HG03159 (cell line): ENCODE measurements at regions not wholly inside any gene's neighbourhood (a gene's known extent, or its start where the extent isn't known, plus 50 kb on each side); places are given as distances from the start of the nearest gene placed in this dataset.

Experiments used
- ATAC-seq: cut with Tn5 transposase; IDR thresholded peaks from one replicate; pipeline ENCODE4 v1.9.1; 2021; ENCODE audit warnings: mild to moderate bottlenecking, moderate library complexity; ENCODE audit not compliant: unreplicated experiment

DNA sequence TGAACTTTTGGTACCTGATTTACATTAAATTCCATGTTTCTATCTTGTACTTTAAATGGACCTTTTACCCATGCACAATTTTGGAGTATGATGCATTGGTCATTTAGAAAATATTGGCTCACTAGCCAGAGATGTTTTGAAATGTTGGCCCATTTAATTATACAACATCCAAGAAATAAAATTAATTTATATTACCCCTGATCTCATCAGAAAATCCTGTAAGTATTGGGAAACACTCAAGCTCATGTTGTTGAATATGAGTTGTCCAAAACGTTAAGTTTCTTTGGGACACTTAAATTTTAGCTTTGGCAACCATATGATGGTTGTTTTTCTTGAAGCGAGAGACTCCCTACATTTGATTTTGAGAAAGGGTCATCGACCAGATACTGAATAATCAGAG, 492.7 kb downstream of the RPS24 start:
- ATAC-seq: no peak

DNA sequence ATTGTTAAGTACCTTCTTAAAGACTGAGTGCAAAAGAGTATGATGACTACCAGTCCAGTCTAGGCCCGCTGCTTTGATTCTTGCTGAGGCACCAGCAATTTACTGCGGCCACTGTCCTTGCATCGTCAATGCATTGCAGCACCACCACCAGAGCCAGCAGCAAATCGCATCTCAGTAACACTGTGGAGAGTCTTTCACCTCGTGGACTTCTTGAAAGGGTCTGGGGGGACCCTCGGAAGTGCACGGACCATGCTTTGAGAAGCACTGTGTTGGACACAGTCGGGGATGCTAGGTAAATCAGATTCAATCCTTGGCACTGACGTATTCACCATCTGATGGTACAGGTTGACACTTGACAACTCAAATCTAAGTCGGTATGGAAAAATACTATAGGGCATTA, 493.6 kb downstream of the RPS24 start:
- no peak for ATAC-seq

DNA sequence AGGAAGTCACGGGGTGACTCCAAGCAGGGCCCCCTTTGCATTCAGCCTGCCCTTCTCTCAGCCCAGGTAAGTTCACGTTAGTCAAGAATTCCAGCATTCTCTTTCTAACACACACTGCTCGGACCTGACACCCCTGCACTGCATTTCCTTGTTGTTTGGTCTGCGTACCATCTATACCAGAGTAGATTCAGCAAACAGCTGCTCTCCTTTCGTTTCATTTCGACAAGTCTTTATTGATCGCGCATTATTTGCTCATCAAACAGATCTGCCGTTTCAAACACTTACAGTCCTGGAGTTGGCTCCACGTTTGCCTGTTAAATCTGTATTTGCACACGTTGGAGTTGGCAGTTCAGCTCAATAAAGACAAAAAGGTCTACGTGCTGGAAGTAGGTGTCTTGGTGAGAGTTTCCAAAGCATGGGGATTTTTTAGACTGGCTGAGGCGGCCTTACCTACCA, 495.1 kb downstream of the RPS24 start:
- ATAC-seq: no peak

DNA sequence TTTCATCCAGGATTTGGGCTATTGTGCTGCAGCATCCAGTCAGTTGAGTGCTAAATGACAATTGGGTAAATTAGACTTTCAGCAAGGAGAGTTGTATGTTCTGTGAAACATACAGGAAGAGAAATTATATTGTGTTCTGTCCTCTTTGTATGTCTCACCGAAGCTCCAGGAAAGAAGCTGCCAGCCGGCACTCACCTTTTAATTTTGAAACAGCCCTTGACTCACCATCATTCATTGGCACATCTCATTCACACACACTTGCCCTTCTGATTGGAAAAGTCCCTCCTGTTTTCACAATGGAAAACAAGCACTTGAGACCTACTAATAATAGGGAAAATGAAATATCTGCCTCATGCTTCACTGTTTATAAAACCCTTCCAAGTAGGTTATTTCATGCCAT, 495.6 kb downstream of the RPS24 start:
- no peak for ATAC-seq

DNA sequence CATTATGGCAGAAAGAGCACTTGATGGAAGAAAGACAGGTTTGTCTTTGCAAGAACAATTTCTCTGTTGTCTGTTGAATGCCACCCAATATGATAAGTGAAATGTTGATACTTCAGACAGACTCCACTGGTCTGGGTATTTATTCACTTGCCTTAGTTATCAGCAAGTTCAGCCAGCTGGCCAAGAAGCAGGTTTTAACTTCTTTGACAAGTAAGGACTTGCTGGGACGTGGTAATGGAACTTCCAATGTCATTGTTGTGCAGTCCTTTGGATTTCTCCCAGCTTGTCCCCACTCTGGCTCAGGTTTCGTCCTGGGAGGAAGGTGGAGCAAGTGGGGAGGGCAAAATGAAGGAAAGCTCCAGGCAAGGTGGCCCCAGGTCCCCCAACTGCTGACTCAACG, 497.4 kb downstream of the RPS24 start:
- ATAC-seq: no peak

DNA sequence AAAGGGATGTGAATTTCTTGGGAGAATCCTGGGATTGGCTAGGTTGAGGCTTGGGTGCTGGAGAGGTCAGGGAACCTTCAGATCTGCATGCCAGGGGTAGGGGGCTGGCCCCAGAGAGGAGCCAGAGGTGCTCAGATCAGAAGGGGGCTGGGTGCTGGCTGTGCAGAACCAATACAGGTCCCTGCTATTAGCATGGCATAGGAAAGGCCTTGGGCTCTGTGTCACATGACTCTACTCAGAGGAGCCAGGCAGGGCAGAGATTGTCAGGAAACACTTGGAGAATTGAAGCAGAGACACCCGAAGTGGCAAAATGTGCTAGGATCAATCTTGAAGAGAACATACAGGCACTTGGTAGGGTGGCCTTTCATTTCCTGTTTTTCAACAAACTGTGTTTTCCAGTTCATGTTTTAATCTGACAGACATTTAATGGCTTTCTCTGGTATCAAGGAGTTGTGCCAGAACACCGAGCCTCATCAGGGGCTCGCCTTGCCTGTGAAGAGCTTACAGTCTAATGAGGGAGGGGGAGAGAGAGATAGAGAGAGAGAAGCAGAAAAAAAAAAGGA, 498.9 kb downstream of the RPS24 start:
- no peak for ATAC-seq

DNA sequence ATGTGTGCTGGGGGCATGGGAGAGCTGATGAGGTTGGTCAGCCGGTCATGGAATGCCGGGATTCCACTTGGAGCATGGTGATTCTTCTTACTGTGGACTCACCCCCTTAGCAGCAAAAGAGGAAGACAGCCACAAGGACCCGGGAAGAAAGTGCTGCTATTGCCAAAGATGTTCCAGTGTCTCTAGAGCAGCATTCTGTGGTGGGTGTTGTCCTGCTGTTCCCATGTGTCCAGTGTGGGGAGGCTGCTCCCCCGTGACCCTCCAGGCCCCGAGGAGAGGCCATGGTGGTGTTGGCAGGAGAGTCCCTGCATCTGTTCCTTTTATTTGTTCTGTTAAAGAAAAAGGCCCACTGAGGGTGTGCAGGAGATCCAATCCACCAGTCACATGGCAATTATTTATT, 499.4 kb downstream of the RPS24 start:
- no peak for ATAC-seq

DNA sequence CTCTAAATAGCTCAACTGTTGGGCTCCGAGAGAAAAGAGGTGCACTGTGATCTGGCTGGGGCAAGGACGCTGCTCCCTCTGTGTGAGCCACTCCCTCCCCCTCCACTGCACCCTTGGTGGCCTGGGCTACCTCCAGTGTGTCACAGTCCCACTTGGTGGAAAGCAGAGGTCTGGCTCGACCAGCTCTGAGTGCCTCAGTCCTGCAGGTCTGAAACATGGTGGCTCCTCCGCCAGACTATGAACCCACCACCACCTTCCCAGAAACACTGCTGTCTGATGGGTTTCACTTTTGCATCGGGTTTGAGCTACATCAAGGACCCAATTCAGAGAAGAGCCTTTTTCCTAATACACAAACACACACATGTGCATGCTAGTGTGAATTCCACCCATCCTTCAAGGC, 500.1 kb downstream of the RPS24 start:
- no peak for ATAC-seq

DNA sequence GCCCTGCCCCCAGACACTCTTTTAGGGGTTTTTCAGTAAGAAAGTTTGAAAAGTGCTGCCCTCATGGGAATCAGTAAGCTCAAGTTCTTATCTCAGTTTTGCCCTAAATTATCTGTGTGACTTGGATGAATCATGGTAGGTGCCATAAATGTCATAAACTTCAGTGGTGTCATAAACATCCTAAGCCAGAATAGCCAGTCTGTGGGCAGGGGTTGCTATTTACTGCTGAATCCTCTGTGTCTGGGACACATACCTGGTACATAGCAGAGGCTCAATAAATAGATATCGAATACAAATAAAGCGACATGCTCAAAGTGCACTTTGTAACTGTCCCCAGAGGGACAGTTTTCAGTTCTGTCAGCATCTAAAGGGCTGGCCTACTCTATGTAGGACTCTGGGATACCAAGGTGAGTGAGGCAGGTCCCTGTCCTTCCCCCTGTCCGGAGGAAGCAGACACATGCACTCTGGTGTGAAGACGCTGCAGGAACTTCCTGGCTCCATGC, 502.1 kb downstream of the RPS24 start:
- no peak for ATAC-seq

DNA sequence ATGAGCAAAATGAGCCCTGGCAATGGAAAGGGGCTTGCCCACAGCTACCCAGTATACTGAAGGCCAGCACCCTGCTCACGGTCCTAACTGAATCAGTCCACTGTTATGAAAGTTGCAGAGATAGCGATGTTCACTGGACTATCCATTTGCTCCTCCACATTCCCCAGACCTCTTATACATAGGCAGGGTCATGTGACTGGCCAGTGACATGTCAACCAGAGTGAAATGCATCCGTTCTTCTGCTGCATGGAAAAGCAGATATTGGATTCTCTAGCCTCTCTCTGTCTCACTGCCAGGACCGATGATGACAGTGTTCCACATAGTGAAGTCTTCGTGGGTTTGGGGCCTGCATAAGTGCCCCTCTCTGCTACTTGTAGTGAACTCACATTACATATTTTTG, 503.4 kb downstream of the RPS24 start:
- no peak for ATAC-seq

DNA sequence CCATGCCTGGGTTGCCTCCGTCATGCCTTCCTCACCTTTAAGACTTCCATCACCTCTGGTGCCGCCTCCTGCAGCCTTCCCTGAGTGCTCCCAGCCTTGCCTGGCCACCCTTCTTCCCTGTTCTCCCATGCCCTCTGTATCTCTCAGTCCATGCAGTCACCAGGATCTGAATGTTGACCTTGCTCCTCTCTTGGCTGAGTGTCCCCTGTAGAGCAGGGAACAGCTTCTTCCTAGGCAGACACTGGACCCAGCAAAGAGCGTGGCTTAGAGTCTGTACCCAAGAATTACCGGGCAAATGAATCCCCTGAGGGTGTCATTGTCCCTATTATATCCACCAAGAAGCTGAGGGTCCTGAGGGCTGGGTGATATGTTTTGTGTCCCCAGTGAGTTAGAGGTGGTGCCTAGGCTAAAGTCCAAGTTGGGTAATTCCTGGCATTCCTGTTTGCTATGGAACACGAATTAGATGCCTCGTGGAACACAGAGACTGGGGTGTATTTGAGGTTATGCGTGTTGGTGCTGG, 505.6 kb downstream of the RPS24 start:
- ATAC-seq: no peak

DNA sequence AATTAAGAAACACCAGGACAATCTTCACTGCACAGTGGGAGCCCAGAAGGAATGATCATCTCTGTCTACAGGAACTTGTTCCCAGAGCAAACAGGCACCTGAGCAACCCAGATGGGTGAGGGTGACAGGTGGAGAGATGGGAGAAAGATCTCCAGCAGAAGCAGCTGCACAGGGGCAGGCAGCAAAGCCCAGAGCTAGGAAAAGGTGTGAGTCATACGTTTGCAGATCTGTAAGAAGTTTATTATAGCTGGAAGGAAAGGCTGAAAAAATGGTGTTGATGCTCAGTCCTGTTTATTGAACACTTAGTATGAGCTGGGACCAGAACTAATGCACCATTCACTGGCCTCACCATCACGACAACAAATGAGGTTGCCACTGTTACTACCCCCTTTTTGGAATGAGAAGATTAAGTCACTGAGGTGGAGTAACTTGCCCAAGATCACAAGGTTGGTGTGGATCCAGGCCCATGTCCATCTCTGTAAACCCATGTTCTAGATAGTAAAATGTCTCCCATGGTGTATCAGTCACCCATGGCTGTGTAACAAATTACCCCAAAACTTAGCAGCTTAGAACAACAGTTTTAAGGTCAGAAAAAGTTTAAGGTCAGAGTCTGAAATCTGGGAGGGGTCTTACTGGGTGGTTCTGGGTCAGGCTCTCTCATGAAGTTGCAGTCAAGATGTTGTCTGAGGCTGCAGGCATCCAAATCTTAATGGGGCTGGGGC, 506.9 kb downstream of the RPS24 start:
- ATAC-seq: no peak

DNA sequence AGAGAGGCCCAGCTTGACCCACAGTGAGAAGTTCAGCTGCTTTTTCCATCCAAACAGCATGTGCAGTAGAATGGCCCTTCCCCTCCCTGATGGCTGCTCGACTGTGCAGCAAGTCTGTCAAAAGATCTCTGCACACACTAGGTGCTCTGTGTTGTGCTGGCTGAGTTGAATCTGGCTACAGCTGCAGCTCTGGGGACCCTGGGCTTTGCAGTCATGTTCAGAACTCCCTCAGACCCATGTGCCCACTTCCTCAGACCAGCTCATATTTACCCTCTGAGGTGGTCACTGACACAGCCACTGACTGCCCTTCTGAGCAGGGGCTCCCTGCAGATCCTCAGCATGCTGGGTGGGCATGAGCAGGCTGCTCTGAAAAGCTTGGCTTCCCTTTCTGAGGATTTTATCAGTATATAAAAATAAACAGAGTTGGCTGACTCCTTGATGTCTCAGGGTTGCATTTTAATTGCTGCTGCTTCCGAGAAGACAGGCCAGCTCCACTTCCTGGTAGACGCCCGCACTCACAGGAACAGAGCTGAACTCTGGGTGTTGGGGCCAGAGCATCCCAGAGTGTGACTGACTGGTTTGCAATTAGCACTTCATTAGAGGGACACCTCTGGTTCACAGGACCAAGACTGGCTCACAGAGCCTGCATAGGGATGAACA, 507.9 kb downstream of the RPS24 start:
- no peak for ATAC-seq

DNA sequence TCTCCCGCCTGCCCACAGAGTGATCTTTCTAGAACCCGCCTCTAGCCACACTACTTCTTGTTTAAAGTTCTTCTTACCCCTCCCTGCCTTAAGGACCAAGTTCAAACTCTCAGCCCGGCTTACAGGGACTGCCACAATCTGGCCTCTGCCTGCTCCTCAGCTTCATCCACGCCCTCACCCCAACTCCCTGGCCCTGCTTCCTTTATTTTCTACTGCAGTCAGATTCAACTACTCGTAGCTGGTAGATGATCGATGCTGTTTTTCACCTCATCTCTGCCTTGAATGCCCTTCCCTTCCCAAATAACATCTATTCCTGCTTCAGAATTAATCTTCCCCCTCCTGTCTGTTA, 508.5 kb downstream of the RPS24 start:
- ATAC-seq: no peak

DNA sequence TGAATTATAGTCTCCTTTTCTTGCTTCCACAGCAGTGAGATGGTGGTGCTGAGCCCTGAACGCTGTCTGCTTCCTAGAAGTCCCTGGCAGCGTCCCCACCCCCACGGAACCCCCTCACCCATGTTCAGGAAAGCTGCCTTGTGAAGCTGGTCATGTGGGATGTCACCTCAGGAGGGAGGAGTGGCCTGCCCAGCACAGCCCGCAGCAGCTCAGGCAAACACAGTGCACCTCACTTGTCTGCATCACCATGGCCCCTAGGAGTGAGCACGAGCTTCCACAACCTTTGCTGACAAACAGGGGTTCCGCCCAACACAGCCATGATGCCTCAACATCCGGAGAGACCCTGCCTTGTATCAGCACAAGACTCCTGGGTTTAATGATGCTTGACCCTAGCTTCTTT, 508.9 kb downstream of the RPS24 start:
- no peak for ATAC-seq

DNA sequence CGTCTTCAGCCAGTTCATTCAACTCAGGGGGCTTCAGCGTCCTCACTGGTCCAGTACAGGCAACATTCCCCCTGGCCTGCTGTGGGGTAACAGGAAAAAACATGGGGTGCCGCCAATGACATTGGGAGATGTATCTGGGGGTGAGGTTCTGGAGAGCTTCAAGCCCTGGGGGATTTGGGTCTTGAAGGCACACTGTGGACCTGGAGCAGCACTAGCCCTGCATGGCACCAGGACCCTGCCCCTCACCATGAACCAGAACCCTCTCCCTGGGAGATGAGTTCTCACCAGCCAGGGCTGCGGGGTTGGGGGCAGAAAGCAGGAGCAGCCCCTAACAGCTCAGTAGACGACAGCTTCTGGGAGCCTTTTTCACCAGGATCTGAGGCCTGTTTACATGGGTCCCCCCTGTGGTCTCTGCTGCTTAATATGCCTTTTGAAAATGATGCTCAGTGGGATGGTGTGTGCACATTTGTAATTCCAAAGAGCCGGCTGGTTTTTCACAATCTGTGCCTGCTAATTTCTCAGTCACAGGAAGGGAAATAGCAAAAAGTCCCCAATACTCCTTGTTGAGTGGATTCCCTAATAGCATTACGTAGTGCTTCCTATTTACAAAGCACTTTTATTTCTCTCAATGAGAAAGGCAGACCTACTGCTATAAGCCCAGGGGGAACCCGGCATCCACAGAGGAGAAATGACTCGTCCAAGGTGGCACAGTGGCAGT, 509.5 kb downstream of the RPS24 start:
- ATAC-seq: no peak

DNA sequence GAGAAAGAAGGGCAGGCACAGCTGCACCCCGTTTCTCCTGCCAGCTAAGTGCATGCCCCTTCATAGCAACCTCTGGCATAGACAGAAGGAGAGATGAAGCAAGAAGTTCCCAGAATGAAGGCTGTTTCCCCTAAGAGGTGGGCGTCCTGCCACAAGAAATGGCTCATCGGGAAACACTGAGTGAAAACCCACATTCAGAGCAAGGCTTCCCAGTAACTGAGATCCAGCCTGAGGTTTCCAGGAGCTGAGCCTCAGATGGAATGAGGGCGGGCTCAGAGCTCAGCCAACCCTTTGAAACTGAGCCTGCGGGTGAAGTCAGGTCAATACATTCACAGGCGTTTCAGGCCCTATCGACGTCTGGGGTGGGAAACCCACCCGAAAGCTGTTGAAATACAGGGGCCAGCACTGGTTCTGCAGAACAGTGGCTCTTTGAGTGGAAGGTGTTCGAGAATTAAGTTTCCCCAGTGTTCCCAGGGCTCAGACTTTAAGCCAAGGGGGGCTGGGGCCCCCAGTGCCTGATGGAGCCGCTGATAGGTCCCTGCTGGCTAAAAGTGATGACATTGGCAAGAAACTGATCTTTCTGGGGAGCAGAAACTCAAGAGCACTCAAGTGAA, 510.2 kb downstream of the RPS24 start:
- no peak for ATAC-seq

DNA sequence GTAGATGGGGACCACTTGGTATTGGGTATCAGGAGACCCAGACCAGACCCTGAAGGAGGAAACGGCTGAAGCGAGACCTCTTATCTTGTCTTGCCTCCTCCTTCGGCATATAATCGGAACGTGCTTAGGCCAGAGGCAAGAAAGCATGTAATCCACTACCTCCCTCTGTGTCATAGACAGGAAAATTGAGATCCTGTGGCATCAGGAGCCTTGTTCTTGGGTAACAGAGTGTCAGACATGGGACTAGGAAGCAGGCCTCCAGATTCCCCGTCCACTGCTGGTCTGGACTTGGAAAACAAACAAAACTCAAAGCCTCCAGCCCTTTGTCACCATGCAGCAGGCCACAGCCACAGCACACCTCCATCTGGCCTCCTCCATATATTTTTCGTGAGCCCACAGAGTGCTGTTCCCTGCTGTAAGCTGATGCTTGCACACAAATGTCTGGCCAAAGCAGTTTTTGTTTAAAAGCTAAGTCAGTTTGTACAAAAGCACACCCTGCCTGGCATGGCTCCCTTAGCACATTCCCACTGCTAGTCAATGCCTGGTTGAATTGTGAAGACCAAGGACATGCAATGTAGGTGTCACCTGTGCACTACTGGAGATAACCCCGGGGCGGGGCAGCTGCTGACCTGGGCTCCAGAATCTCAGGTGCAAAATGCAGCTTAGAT, 510.9 kb downstream of the RPS24 start:
- no peak for ATAC-seq

DNA sequence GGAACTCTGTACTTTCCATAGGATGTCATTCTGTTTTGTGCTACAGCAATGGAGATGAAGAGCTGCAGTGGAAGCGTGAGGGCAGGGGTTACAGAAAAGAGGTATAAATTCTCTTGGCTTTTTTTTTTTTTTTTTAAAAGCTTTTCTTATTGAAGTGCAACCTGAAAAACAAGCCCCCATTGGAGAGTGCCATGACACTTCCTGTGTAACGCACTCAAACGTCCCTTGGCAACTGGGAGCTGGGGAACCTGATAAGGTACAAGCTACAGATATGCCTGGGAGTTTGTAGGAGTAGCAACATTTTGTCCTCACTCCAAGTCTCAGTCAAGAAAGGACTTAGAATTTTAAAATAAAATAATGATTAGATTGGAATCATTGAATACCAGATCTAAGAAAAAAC, 512.1 kb downstream of the RPS24 start:
- ATAC-seq: no peak

DNA sequence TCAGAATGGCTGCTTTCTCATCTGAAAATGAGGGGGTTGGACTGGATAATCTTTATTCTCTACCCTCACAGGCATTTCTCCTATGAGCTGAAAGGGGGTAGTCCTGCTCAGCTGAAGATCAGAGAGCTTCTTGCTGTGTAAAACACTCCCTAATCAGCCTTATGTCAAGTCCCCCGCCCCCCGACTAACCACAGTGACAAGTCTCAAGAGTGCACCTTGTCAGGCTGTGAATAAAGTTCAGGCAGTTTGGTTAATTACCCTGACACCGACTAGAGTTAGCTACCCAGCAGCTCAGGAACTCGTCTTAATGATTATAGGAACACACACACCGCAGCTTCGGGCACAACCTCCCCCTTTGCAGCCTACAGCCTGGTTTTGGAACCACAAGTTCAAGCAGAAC, 513.7 kb downstream of the RPS24 start:
- ATAC-seq: no peak

DNA sequence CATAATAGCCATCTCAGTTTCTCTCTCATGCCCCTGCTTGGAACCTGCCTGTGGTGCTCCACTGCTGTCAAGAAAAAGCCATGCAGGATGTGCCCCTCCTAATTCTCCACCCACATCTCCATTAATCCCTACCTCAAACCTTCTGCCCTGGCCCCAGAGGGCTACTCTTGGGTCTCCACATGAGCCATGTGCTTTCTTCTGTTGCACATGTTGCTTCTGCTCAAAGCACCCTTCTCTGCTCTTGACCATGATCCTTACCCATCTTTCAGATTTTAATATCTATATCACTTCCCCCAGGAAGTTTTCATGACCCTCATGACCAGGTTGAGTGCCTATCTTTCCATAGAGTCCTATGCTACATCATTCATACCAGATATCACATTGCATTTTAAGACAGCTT, 514.2 kb downstream of the RPS24 start:
- no peak for ATAC-seq
